A549 (cell line): ENCODE measurements at regions not wholly inside any gene's neighbourhood (a gene's known extent, or its start where the extent isn't known, plus 50 kb on each side); places are given as distances from the start of the nearest gene placed in this dataset.
A peak's percentile ranks its signal among the peaks of the same experiment; 100 is the strongest.

ENCODE experiments used
- ATAC-seq, 2 experiments: fragments of 200-7000 bp in 1 of 2; fragments of >200 bp in 1 of 2; cut with Nextera tagmentation in 1 of 2; cut with Tn5 transposase in 1 of 2; 3 replicates each; pipeline versions ENCODE4 v1.8.0 to v1.9.1; 2018 to 2020; ENCODE audit warnings: mild to moderate bottlenecking in 1 of 2, moderate library complexity in 1 of 2
- CTCF ChIA-PET: fragments of 300-600 bp; sonication (Branson Sonifier 250); formaldehyde crosslinking; extraction: SDS; loops from one replicate; lab custom pipeline; 2021; ENCODE audit warnings: antibody characterized with exemption, inconsistent platforms; lab: Yijun Ruan, JAX
- POLR2A ChIA-PET: fragments of 350-600 bp; formaldehyde crosslinking; extraction: SDS; loops from one replicate; lab custom pipeline; 2021; ENCODE audit warnings: antibody characterized with exemption, inconsistent platforms; lab: Yijun Ruan, JAX
- DNase-seq, 2 experiments: peaks; one replicate each; pipeline versions ENCODE4 v3.0.0 to v3.0.0-alpha.2; 2011 to 2016; ENCODE audit warnings: low read depth in 1 of 2, low spot score in 1 of 2
- FAIRE-seq: peaks from 2 replicates; lab custom pipeline; 2011; peaks lifted over from hg19 to GRCh38; lab: Jason Lieb, UNC
- H3K27ac ChIP-seq, 2 experiments: fragments of >200 bp; sonication (Bioruptor Twin); formaldehyde crosslinking; 3 replicates each; pipeline ENCODE4 v1.5.1; 2016 to 2017
- H3K4me1 ChIP-seq: fragments of >200 bp; sonication (Bioruptor Twin); formaldehyde crosslinking; 3 replicates; pipeline ENCODE4 v1.6.1; 2016
- H3K4me2 ChIP-seq: fragments of >200 bp; sonication (Bioruptor Twin); formaldehyde crosslinking; 3 replicates; pipeline ENCODE4 v1.6.1; 2016
- H3K4me3 ChIP-seq: fragments of >200 bp; sonication (Bioruptor Twin); formaldehyde crosslinking; 3 replicates; pipeline ENCODE4 v1.5.1; 2016
- H3K9me3 ChIP-seq: fragments of >200 bp; sonication (Bioruptor Twin); formaldehyde crosslinking; 3 replicates; pipeline ENCODE4 v1.6.1; 2016
- BCL3 ChIP-seq: fragments of >200 bp; sonication (Bioruptor Twin); formaldehyde crosslinking; IDR thresholded peaks from 3 replicates; pipeline ENCODE4 v1.6.1; 2016
- BHLHE40 ChIP-seq: IDR thresholded peaks from 2 replicates; pipeline ENCODE4 v1.6.1; 2012; ENCODE audit warnings: low read depth, low read length, inconsistent platforms
- CBX2 ChIP-seq: fragments of 200-600 bp; sonication (generic); IDR thresholded peaks from 2 replicates; pipeline ENCODE4 v1.6.1; 2016; ENCODE audit warnings: low read depth, mild to moderate bottlenecking, borderline replicate concordance
- CHD4 ChIP-seq: fragments of 200-600 bp; sonication (generic); IDR thresholded peaks from 2 replicates; pipeline ENCODE4 v1.6.1; 2016; ENCODE audit warnings: antibody characterized with exemption, mild to moderate bottlenecking, borderline replicate concordance
- FOSB ChIP-seq: fragments of 250-450 bp; sonication (Bioruptor Pico); IDR thresholded peaks from 2 replicates; pipeline ENCODE4 v1.5.0; 2020; ENCODE audit warnings: mild to moderate bottlenecking, moderate library complexity
- GATA3 ChIP-seq: IDR thresholded peaks from 2 replicates; pipeline ENCODE4 v1.6.1; 2012; ENCODE audit warnings: borderline replicate concordance
- HDAC2 ChIP-seq: fragments of 200-600 bp; sonication (generic); IDR thresholded peaks from 2 replicates; pipeline ENCODE4 v1.6.1; 2016
- HEYL ChIP-seq: fragments of 250-450 bp; sonication (Bioruptor Pico); IDR thresholded peaks from 2 replicates; pipeline ENCODE4 v1.8.0; 2021; ENCODE audit warnings: mild to moderate bottlenecking, moderate library complexity
- HOXB13 ChIP-seq: fragments of 250-450 bp; sonication (Bioruptor Pico); IDR thresholded peaks from 2 replicates; pipeline ENCODE4 v1.5.0; 2020; ENCODE audit warnings: low read depth, mild to moderate bottlenecking, moderate library complexity
- HOXB5 ChIP-seq: fragments of 250-450 bp; sonication (Bioruptor Pico); IDR thresholded peaks from 2 replicates; pipeline ENCODE4 v1.5.0; 2020; ENCODE audit warnings: mild to moderate bottlenecking, moderate library complexity
- MAFK ChIP-seq: fragments of 450-650 bp; IDR thresholded peaks from 2 replicates; pipeline ENCODE4 v1.6.1; 2014; ENCODE audit not compliant: partially characterized antibody
- MAX ChIP-seq: IDR thresholded peaks from 2 replicates; pipeline ENCODE4 v1.6.1; 2012
- MYC ChIP-seq: IDR thresholded peaks from 2 replicates; pipeline ENCODE4 v1.6.1; 2012; ENCODE audit warnings: mild to moderate bottlenecking, inconsistent platforms, low read length, improper control_type of control experiment, borderline replicate concordance
- NFE2L2 ChIP-seq: fragments of 150-350 bp; conservative IDR thresholded peaks from 2 replicates; pipeline ENCODE4 v1.6.1; 2014; ENCODE audit warnings: low read length
- NR3C1 ChIP-seq: fragments of >200 bp; sonication (Bioruptor Twin); formaldehyde crosslinking; IDR thresholded peaks from 3 replicates; pipeline ENCODE4 v1.6.1; 2017
- PHF8 ChIP-seq: fragments of 200-600 bp; sonication (generic); IDR thresholded peaks from 2 replicates; pipeline ENCODE4 v1.6.1; 2016; ENCODE audit warnings: low read depth, mild to moderate bottlenecking, antibody characterized with exemption, moderate library complexity, borderline replicate concordance
- POLR2A ChIP-seq: IDR thresholded peaks from 2 replicates; pipeline ENCODE4 v1.6.1; 2012; ENCODE audit warnings: mild to moderate bottlenecking, low read length
- RARB ChIP-seq: fragments of 250-450 bp; sonication (Bioruptor Pico); IDR thresholded peaks from 2 replicates; pipeline ENCODE4 v1.8.0; 2021; ENCODE audit warnings: mild to moderate bottlenecking, moderate library complexity
- RCOR1 ChIP-seq: fragments of 150-350 bp; IDR thresholded peaks from 2 replicates; pipeline ENCODE4 v1.6.1; 2014; ENCODE audit warnings: antibody characterized with exemption, low read length, low read depth
- SMC3 ChIP-seq: fragments of >200 bp; sonication (Bioruptor Twin); formaldehyde crosslinking; IDR thresholded peaks from 3 replicates; pipeline ENCODE4 v1.6.1; 2018; ENCODE audit warnings: inconsistent platforms
- TFCP2L1 ChIP-seq: fragments of 250-450 bp; sonication (Bioruptor Pico); IDR thresholded peaks from 2 replicates; pipeline ENCODE4 v1.5.0; 2021; ENCODE audit warnings: mild to moderate bottlenecking
- ZC3H11A ChIP-seq: fragments of 450-650 bp; IDR thresholded peaks from 2 replicates; pipeline ENCODE4 v1.6.1; 2014; ENCODE audit warnings: antibody characterized with exemption, mild to moderate bottlenecking
- ZFP36 ChIP-seq: fragments of 450-650 bp; IDR thresholded peaks from 2 replicates; pipeline ENCODE4 v1.6.1; 2014; ENCODE audit warnings: borderline replicate concordance; ENCODE audit not compliant: partially characterized antibody
- WGBS: methylation state at CpG from one replicate; pipeline ENCODE4 v1.1.6; 2017; ENCODE audit errors: missing lambda C conversion rate; 5-methylcytosine and 5-hydroxymethylcytosine counted together
- TF ChIP-seq, protein P1 (sequence below): IDR thresholded peaks from 2 replicates; pipeline ENCODE4 v1.6.1; 2012
- TF ChIP-seq, protein P2 (sequence below): fragments of 150-350 bp; IDR thresholded peaks from 2 replicates; pipeline ENCODE4 v1.6.1; 2014; ENCODE audit warnings: low read depth, mild to moderate bottlenecking, low read length

DNA sequence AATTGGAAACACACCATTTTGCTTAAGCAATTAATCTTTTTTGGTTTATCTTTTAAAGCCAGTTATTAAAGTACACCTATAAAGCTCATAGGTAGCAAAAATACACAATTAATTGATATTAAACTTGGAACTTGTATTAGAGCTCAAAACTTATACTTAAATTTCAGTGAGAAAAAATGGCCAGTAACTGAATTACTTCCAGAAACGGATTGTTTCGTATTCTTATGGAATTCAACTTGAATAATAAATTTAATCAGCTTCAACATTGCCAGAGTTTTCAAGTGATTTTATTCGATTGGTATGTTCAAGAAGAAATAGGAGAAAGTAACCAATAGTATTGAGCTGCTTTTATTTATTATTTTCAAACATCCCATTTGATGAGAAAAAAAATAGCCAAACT lies 112.7 kb upstream of the PDE10A start:
- H3K27ac ChIP-seq: no peak overlapping the region
- no peak overlapping the region for H3K4me2 ChIP-seq
- 87% methylated on average over 3 of the region's 3 CpGs for WGBS
- TF ChIP-seq SMC3 (no peak), MAFK (no peak), MYC (no peak), ZC3H11A (no peak), HOXB13 (CRISPR knock-in tag) (no peak), CHD4 (no peak), BHLHE40 (no peak), NR3C1 (no peak), RCOR1 (no peak), FOSB (CRISPR knock-in tag) (no peak), BCL3 (no peak), PHF8 (no peak), GATA3 (no peak)
- TF ChIP-seq, protein P1, sequence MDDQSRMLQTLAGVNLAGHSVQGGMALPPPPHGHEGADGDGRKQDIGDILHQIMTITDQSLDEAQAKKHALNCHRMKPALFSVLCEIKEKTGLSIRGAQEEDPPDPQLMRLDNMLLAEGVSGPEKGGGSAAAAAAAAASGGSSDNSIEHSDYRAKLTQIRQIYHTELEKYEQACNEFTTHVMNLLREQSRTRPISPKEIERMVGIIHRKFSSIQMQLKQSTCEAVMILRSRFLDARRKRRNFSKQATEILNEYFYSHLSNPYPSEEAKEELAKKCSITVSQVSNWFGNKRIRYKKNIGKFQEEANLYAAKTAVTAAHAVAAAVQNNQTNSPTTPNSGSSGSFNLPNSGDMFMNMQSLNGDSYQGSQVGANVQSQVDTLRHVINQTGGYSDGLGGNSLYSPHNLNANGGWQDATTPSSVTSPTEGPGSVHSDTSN: no peak
- TF ChIP-seq, protein P2, sequence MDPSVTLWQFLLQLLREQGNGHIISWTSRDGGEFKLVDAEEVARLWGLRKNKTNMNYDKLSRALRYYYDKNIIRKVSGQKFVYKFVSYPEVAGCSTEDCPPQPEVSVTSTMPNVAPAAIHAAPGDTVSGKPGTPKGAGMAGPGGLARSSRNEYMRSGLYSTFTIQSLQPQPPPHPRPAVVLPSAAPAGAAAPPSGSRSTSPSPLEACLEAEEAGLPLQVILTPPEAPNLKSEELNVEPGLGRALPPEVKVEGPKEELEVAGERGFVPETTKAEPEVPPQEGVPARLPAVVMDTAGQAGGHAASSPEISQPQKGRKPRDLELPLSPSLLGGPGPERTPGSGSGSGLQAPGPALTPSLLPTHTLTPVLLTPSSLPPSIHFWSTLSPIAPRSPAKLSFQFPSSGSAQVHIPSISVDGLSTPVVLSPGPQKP: no peak
- FAIRE-seq: no peak
- POLR2A ChIA-PET: no interaction called here
- CTCF ChIA-PET: no interaction called here
- peaks cover 5% of the 10 kb centered on the region; the same call in 2 of the 3 replicates for H3K4me1 ChIP-seq
- no peak for ATAC-seq
- no peak overlapping the region for H3K4me3 ChIP-seq
- no peak for DNase-seq
- H3K9me3 ChIP-seq: no peaks in the 10 kb centered on the region

- Histone ChIP-seq H3K9me3 (no peaks in the 10 kb centered on the region), H3K4me1 (peaks cover 12% of the 10 kb centered on the region; the same call in 2 of the 3 replicates), H3K4me3 (no peak overlapping the region), H3K4me2 (no peak overlapping the region), H3K27ac (no peak overlapping the region)
- WGBS: 88% methylated on average over 13 of the region's 13 CpGs
- TF ChIP-seq CBX2 (no peak), HEYL (no peak)
- ChIA-PET POLR2A (no interaction called here), CTCF (interaction anchor here (0.7 kb wide), 1 partner anchor 356 kb away, joined by 3 read pairs; no protein-coding TSS in a partner anchor)
- ATAC-seq (peak in 1 of 2 experiments; percentile 35; a peak in 1 of 6 replicates), DNase-seq (no peak), FAIRE-seq (no peak)
Measured at GRCh38 chr6:165774903-165775601, 112.0 kb upstream of the PDE10A start.

GRCh38 chr6:165770397-165771082 lies 107.5 kb upstream of the PDE10A start:
- Histone ChIP-seq H3K9me3 (no peaks in the 10 kb centered on the region), H3K27ac (no peak overlapping the region), H3K4me1 (peaks cover 19% of the 10 kb centered on the region), H3K4me2 (peak overlapping the region; percentile 2; the same call in 2 of the 3 replicates), H3K4me3 (no peak overlapping the region)
- DNase-seq (no peak), ATAC-seq (peak in 1 of 2 experiments; percentile 61; a peak in 3 of 6 replicates), FAIRE-seq (no peak)
- TF ChIP-seq BHLHE40: no peak
- TF ChIP-seq MAX: no peak
- no peak for TF ChIP-seq HOXB5 (CRISPR knock-in tag)
- TF ChIP-seq NFE2L2: no peak
- TF ChIP-seq POLR2A: no peak
- TF ChIP-seq RARB (CRISPR knock-in tag): no peak
- TF ChIP-seq ZFP36: no peak
- TF ChIP-seq TFCP2L1: no peak
- TF ChIP-seq HDAC2: no peak
- ChIA-PET CTCF (no interaction called here), POLR2A (no interaction called here)
- 85% methylated on average over 10 of the region's 14 CpGs for WGBS
